ENCODE measurements at regions not wholly inside any gene's neighbourhood (a gene's known extent, or its start where the extent isn't known, plus 50 kb on each side); places are given as distances from the start of the nearest gene placed in this dataset.

GRCh38 chr16:48435906-48436305, 50.7 kb upstream of the SIAH1 start:
- TF ChIP-seq YY1 (IDR thresholded peaks at IDR 0.05; ENCODE audit: low read depth) (no peak), RAD21 (IDR thresholded peaks at IDR 0.05; ENCODE audit: low read depth) (no peak), REST (IDR thresholded peaks at IDR 0.05; ENCODE audit: low read depth) (no peak), CREB1 (IDR thresholded peaks at IDR 0.05; ENCODE audit: low read depth) (no peak), EP300 (IDR thresholded peaks at IDR 0.05; ENCODE audit: borderline replicate concordance) (no peak), MAX (IDR thresholded peaks at IDR 0.05) (no peak), TAF1 (IDR thresholded peaks at IDR 0.05; ENCODE audit: low read depth) (no peak), FOXM1 (IDR thresholded peaks at IDR 0.05; ENCODE audit: borderline replicate concordance, low read depth) (no peak), TEAD4 (IDR thresholded peaks at IDR 0.05) (no peak), EGR1 (IDR thresholded peaks at IDR 0.05) (no peak)

All from Ishikawa (cell line).